NCI-H146 (cell line): ENCODE measurements at regions not wholly inside any gene's neighbourhood (a gene's known extent, or its start where the extent isn't known, plus 50 kb on each side); places are given as distances from the start of the nearest gene placed in this dataset.
A peak's percentile ranks its signal among the peaks of the same experiment; 100 is the strongest.

Source experiments
- DNase-seq: peaks from one replicate; lab custom pipeline; 2025; lab: John Stamatoyannopoulos, UW

GRCh38 chr22:48981371-48982061 lies 846.2 kb downstream of the BRD1 start:
- DNase-seq, result peak; percentile 29

GRCh38 chr22:48980918-48981317 lies 846.8 kb downstream of the BRD1 start:
- no peak for DNase-seq

- peak; percentile 2 for DNase-seq
These were observed 847.3 kb downstream of the BRD1 start for GRCh38 chr22:48980409-48980808.

GRCh38 chr22:48979482-48979881 lies 848.2 kb downstream of the BRD1 start:
- peak; percentile 31 for DNase-seq

- peak; percentile 25 for DNase-seq
These were observed 850.8 kb downstream of the BRD1 start for GRCh38 chr22:48976556-48977535.

GRCh38 chr22:48975886-48976285 lies 851.8 kb downstream of the BRD1 start:
- DNase-seq, result no peak

GRCh38 chr22:48975316-48975741 lies 852.3 kb downstream of the BRD1 start:
- no peak for DNase-seq

- peak; percentile 16 for DNase-seq
These were observed 853.0 kb downstream of the BRD1 start for GRCh38 chr22:48974443-48975315.

GRCh38 chr22:48973694-48974041 lies 854.0 kb downstream of the BRD1 start:
- no peak for DNase-seq

- DNase-seq, result no peak
These were observed 854.5 kb downstream of the BRD1 start for GRCh38 chr22:48972979-48973693.

GRCh38 chr22:48968201-48968959 lies 859.3 kb downstream of the BRD1 start:
- DNase-seq, result peak; percentile 71

GRCh38 chr22:48963405-48963804 lies 864.3 kb downstream of the BRD1 start:
- DNase-seq, result no peak

GRCh38 chr22:48961705-48962104 lies 866.0 kb downstream of the BRD1 start:
- no peak for DNase-seq

GRCh38 chr22:48960980-48961660 lies 866.6 kb downstream of the BRD1 start:
- DNase-seq, result no peak

GRCh38 chr22:48960576-48960975 lies 867.1 kb downstream of the BRD1 start:
- DNase-seq, result no peak

- DNase-seq, result no peak
These were observed 868.2 kb downstream of the BRD1 start for GRCh38 chr22:48959496-48959895.

GRCh38 chr22:48957987-48958321 lies 869.7 kb downstream of the BRD1 start:
- no peak for DNase-seq

GRCh38 chr22:48957311-48957986 lies 870.2 kb downstream of the BRD1 start:
- no peak for DNase-seq
